Progenitor cell of endocrine pancreas (in vitro differentiated cells): ENCODE measurements at regions not wholly inside any gene's neighbourhood (a gene's known extent, or its start where the extent isn't known, plus 50 kb on each side); places are given as distances from the start of the nearest gene placed in this dataset.

ENCODE experiments used
- DNase-seq: peaks from one replicate; pipeline ENCODE4 v3.0.0; 2021; ENCODE audit warnings: low spot score; ENCODE audit not compliant: unreplicated experiment
- H3K27ac Mint-ChIP-seq: 2 replicates; pipeline ENCODE4 v1.8.0; 2021; ENCODE audit warnings: mild to moderate bottlenecking, moderate library complexity, mixed read lengths
- H3K27me3 Mint-ChIP-seq: 2 replicates; pipeline ENCODE4 v1.8.0; 2021; ENCODE audit warnings: mixed read lengths
- H3K36me3 Mint-ChIP-seq: 2 replicates; pipeline ENCODE4 v1.8.0; 2022; ENCODE audit warnings: mixed read lengths; ENCODE audit not compliant: insufficient read depth
- H3K4me1 Mint-ChIP-seq: 2 replicates; pipeline ENCODE4 v1.8.0; 2021; ENCODE audit warnings: low read depth, mixed read lengths
- H3K4me3 Mint-ChIP-seq: 2 replicates; pipeline ENCODE4 v1.8.0; 2021; ENCODE audit warnings: low read depth, mild to moderate bottlenecking, moderate library complexity, mixed read lengths
- H3K9me3 Mint-ChIP-seq: 2 replicates; pipeline ENCODE4 v1.8.0; 2021; ENCODE audit warnings: low read depth, mixed read lengths
- CTCF ChIP-seq: fragments of 200-600 bp; sonication (generic); IDR thresholded peaks from one replicate; pipeline ENCODE4 v1.5.0; 2021; ENCODE audit warnings: antibody characterized with exemption, mild to moderate bottlenecking; ENCODE audit not compliant: unreplicated experiment

GRCh38 chr18:65372904-65373303 is 377.9 kb upstream of the CDH7 start:
- Mint-ChIP-seq H3K4me1 (no peaks in the 10 kb centered on the region), H3K4me3 (no peak overlapping the region), H3K36me3 (no peaks in the 10 kb centered on the region), H3K9me3 (no peaks in the 10 kb centered on the region), H3K27ac (no peak overlapping the region), H3K27me3 (no peaks in the 10 kb centered on the region)
- TF ChIP-seq CTCF = no peak
- no peak for DNase-seq

GRCh38 chr18:65365245-65365980 is 385.4 kb upstream of the CDH7 start:
- H3K4me3 Mint-ChIP-seq = no peak overlapping the region
- TF ChIP-seq CTCF = no peak
- H3K27me3 Mint-ChIP-seq = no peaks in the 10 kb centered on the region
- H3K4me1 Mint-ChIP-seq = no peaks in the 10 kb centered on the region
- H3K27ac Mint-ChIP-seq = no peak overlapping the region
- H3K9me3 Mint-ChIP-seq = no peaks in the 10 kb centered on the region
- DNase-seq = no peak
- H3K36me3 Mint-ChIP-seq = no peaks in the 10 kb centered on the region

- Mint-ChIP-seq H3K9me3 (no peaks in the 10 kb centered on the region), H3K4me3 (no peak overlapping the region), H3K27ac (no peak overlapping the region), H3K4me1 (no peaks in the 10 kb centered on the region), H3K27me3 (no peaks in the 10 kb centered on the region), H3K36me3 (no peaks in the 10 kb centered on the region)
- TF ChIP-seq CTCF = no peak
- no peak for DNase-seq
These were observed 386.7 kb upstream of the CDH7 start for GRCh38 chr18:65363911-65364632.

GRCh38 chr18:65363011-65363410 is 387.8 kb upstream of the CDH7 start:
- no peak for TF ChIP-seq CTCF
- Mint-ChIP-seq H3K4me1 (no peaks in the 10 kb centered on the region), H3K9me3 (no peaks in the 10 kb centered on the region), H3K36me3 (no peaks in the 10 kb centered on the region), H3K27ac (no peak overlapping the region), H3K27me3 (no peaks in the 10 kb centered on the region), H3K4me3 (no peak overlapping the region)
- DNase-seq = no peak

- Mint-ChIP-seq H3K36me3 (no peaks in the 10 kb centered on the region), H3K27ac (no peak overlapping the region), H3K4me3 (no peak overlapping the region), H3K4me1 (no peaks in the 10 kb centered on the region), H3K9me3 (no peaks in the 10 kb centered on the region), H3K27me3 (no peaks in the 10 kb centered on the region)
- DNase-seq = no peak
- no peak for TF ChIP-seq CTCF
These were observed 391.3 kb upstream of the CDH7 start for GRCh38 chr18:65359479-65359878.
